ENCODE measurements at regions not wholly inside any gene's neighbourhood (a gene's known extent, or its start where the extent isn't known, plus 50 kb on each side); places are given as distances from the start of the nearest gene placed in this dataset.

DNA sequence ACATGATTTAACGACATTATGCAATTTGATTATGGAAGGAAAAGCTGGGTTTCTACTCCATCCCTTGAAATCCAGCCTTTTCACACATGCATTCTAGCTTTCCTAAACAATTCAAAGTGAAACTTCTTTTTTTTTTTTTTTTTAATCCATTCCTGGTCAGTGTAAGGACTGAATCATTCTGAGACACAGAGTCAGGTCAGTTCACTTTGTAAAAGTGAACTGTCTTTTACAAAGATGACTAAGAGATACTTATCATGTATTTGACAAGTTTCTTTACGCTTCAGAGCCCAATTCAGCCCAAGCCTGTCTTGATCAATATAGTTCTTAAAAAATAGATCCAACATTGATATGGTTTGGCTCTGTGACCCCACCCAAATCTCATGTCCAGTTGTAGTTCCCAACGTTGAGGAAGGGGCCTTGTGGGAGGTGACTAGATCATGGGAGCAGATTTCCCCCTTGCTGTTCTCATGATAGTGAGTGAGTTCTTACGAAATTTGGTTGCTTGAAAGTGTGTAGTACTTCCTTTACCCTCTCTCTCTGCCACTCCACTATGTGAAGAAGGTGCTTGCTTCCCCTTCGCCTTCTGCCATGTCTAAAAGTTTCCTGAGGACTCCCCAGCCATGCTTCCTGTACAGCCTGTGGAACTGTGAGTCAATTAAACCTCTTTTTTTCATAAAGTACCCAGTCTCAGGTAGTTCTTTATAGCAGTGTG, 345.6 kb upstream of the THBS1 start:
- Histone ChIP-seq H3K9ac (ENCODE audit: insufficient read depth, low read depth, low read length) (no peak overlapping the region), H3K4me2 (ENCODE audit: low read depth, low read length) (no peak overlapping the region), H3K36me3 (replicated peaks in 1 of 2; ENCODE audit: control insufficient read depth in 1 of 2, insufficient read depth in 2 of 2, low read length in 2 of 2) (no peaks in the 10 kb centered on the region), H3K4me1 (ENCODE audit: insufficient read depth, low read length) (peaks cover 6% of the 10 kb centered on the region), H3K27ac (ENCODE audit: extremely low read length, insufficient read depth, low read length) (no peak overlapping the region), H4K20me1 (ENCODE audit: insufficient read depth, low read length) (no peaks in the 10 kb centered on the region), H3K79me2 (ENCODE audit: insufficient read depth, low read length) (no peaks in the 10 kb centered on the region), H3K4me3 (replicated peaks in 1 of 3; ENCODE audit: insufficient read depth in 1 of 3, low read depth in 2 of 3, low read length in 3 of 3) (no peak overlapping the region), H3K9me3 (ENCODE audit: low read length) (no peaks in the 10 kb centered on the region), H3K27me3 (ENCODE audit: control insufficient read depth in 1 of 2, insufficient read depth in 2 of 2, low read length in 2 of 2) (no peaks in the 10 kb centered on the region), H2AFZ (ENCODE audit: low read length) (no peak overlapping the region)
- BruUV-seq (replicated peaks), result no TSS peak
- no peak for DNase-seq (ENCODE audit: low spot score)
- in situ Hi-C loops (cut with HindIII; ENCODE audit: extremely low pct_ligation_motif_present, low pct_unique_long_range_greater_than_20kb), result no loop called here
- intact Hi-C loops (cut with micrococcal nuclease; ENCODE audit: unreplicated experiment), result no loop called here
- WGBS (ENCODE audit: low lambda C conversion rate), result 61% methylated on average over 5 of the region's 5 CpGs
- ChIA-PET CTCF (ENCODE audit: low intra/inter-chr PET ratio, low total read pairs) (no interaction called here), POLR2A (no interaction called here)
- no peak for FAIRE-seq
- ATAC-seq, result no peak
- no peak for TF ChIP-seq PHF21A (CRISPR knock-in tag; IDR thresholded peaks at IDR 0.05)
- TF ChIP-seq ZNF772 (CRISPR knock-in tag; IDR thresholded peaks at IDR 0.05), result no peak
- TF ChIP-seq TOE1 (CRISPR knock-in tag; IDR thresholded peaks at IDR 0.05), result no peak
- TF ChIP-seq FOXC1 (CRISPR knock-in tag; IDR thresholded peaks at IDR 0.05; ENCODE audit: borderline replicate concordance), result no peak
- no peak for TF ChIP-seq SMARCE1 (IDR thresholded peaks at IDR 0.05; ENCODE audit: borderline replicate concordance)
- no peak for TF ChIP-seq CHD2 (IDR thresholded peaks at IDR 0.05; ENCODE audit: low read depth, low read length)
- TF ChIP-seq ZNF510 (CRISPR knock-in tag; IDR thresholded peaks at IDR 0.05; ENCODE audit: low read depth), result no peak
- TF ChIP-seq SMARCC2 (IDR thresholded peaks at IDR 0.05), result no peak
- TF ChIP-seq, protein P1, sequence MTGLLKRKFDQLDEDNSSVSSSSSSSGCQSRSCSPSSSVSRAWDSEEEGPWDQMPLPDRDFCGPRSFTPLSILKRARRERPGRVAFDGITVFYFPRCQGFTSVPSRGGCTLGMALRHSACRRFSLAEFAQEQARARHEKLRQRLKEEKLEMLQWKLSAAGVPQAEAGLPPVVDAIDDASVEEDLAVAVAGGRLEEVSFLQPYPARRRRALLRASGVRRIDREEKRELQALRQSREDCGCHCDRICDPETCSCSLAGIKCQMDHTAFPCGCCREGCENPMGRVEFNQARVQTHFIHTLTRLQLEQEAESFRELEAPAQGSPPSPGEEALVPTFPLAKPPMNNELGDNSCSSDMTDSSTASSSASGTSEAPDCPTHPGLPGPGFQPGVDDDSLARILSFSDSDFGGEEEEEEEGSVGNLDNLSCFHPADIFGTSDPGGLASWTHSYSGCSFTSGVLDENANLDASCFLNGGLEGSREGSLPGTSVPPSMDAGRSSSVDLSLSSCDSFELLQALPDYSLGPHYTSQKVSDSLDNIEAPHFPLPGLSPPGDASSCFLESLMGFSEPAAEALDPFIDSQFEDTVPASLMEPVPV (CRISPR knock-in tag; IDR thresholded peaks at IDR 0.05), result no peak
- TF ChIP-seq, protein P2, sequence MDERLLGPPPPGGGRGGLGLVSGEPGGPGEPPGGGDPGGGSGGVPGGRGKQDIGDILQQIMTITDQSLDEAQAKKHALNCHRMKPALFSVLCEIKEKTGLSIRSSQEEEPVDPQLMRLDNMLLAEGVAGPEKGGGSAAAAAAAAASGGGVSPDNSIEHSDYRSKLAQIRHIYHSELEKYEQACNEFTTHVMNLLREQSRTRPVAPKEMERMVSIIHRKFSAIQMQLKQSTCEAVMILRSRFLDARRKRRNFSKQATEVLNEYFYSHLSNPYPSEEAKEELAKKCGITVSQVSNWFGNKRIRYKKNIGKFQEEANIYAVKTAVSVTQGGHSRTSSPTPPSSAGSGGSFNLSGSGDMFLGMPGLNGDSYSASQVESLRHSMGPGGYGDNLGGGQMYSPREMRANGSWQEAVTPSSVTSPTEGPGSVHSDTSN (CRISPR knock-in tag; IDR thresholded peaks at IDR 0.05), result no peak
- TF ChIP-seq, protein P3, sequence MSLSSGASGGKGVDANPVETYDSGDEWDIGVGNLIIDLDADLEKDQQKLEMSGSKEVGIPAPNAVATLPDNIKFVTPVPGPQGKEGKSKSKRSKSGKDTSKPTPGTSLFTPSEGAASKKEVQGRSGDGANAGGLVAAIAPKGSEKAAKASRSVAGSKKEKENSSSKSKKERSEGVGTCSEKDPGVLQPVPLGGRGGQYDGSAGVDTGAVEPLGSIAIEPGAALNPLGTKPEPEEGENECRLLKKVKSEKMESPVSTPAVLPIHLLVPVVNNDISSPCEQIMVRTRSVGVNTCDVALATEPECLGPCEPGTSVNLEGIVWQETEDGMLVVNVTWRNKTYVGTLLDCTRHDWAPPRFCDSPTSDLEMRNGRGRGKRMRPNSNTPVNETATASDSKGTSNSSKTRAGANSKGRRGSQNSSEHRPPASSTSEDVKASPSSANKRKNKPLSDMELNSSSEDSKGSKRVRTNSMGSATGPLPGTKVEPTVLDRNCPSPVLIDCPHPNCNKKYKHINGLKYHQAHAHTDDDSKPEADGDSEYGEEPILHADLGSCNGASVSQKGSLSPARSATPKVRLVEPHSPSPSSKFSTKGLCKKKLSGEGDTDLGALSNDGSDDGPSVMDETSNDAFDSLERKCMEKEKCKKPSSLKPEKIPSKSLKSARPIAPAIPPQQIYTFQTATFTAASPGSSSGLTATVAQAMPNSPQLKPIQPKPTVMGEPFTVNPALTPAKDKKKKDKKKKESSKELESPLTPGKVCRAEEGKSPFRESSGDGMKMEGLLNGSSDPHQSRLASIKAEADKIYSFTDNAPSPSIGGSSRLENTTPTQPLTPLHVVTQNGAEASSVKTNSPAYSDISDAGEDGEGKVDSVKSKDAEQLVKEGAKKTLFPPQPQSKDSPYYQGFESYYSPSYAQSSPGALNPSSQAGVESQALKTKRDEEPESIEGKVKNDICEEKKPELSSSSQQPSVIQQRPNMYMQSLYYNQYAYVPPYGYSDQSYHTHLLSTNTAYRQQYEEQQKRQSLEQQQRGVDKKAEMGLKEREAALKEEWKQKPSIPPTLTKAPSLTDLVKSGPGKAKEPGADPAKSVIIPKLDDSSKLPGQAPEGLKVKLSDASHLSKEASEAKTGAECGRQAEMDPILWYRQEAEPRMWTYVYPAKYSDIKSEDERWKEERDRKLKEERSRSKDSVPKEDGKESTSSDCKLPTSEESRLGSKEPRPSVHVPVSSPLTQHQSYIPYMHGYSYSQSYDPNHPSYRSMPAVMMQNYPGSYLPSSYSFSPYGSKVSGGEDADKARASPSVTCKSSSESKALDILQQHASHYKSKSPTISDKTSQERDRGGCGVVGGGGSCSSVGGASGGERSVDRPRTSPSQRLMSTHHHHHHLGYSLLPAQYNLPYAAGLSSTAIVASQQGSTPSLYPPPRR (CRISPR knock-in tag; IDR thresholded peaks at IDR 0.05; ENCODE audit: borderline replicate concordance), result no peak
- TF ChIP-seq, protein P4, sequence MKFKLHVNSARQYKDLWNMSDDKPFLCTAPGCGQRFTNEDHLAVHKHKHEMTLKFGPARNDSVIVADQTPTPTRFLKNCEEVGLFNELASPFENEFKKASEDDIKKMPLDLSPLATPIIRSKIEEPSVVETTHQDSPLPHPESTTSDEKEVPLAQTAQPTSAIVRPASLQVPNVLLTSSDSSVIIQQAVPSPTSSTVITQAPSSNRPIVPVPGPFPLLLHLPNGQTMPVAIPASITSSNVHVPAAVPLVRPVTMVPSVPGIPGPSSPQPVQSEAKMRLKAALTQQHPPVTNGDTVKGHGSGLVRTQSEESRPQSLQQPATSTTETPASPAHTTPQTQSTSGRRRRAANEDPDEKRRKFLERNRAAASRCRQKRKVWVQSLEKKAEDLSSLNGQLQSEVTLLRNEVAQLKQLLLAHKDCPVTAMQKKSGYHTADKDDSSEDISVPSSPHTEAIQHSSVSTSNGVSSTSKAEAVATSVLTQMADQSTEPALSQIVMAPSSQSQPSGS (CRISPR knock-in tag; IDR thresholded peaks at IDR 0.05), result no peak
- TF ChIP-seq ZNF563 (CRISPR knock-in tag; IDR thresholded peaks at IDR 0.05), result no peak
- TF ChIP-seq RARG (CRISPR knock-in tag; IDR thresholded peaks at IDR 0.05; ENCODE audit: low read depth), result no peak
- no peak for TF ChIP-seq ZKSCAN8 (CRISPR knock-in tag; IDR thresholded peaks at IDR 0.05; ENCODE audit: borderline replicate concordance)
- no peak for TF ChIP-seq BRD4 (CRISPR knock-in tag; IDR thresholded peaks at IDR 0.05)
